ENCODE measurements at regions not wholly inside any gene's neighbourhood (a gene's known extent, or its start where the extent isn't known, plus 50 kb on each side); places are given as distances from the start of the nearest gene placed in this dataset.

- TF ChIP-seq ZBTB21 (CRISPR knock-in tag; IDR thresholded peaks at IDR 0.05) = no peak
- no peak for TF ChIP-seq TRAFD1 (CRISPR knock-in tag; IDR thresholded peaks at IDR 0.05; ENCODE audit: borderline replicate concordance)
- TF ChIP-seq RARG (CRISPR knock-in tag; IDR thresholded peaks at IDR 0.05; ENCODE audit: low read depth) = no peak
- TF ChIP-seq ZNF556 (CRISPR knock-in tag; IDR thresholded peaks at IDR 0.05; ENCODE audit: borderline replicate concordance) = no peak
- TF ChIP-seq MED1 (CRISPR knock-in tag; IDR thresholded peaks at IDR 0.05) = no peak
- TF ChIP-seq NFYC (CRISPR knock-in tag; IDR thresholded peaks at IDR 0.05) = no peak
- TF ChIP-seq ATM (IDR thresholded peaks at IDR 0.05; ENCODE audit: borderline replicate concordance) = no peak
Measured at GRCh38 chr4:12231098-12231497, 802.4 kb upstream of the HS3ST1 start (continued).

- no peak for ATAC-seq
- Histone ChIP-seq H3K4me1 (ENCODE audit: insufficient read depth, low read length) (no peaks in the 10 kb centered on the region), H2AFZ (ENCODE audit: low read length) (no peak overlapping the region), H3K36me3 (replicated peaks in 1 of 2; ENCODE audit: control insufficient read depth in 1 of 2, insufficient read depth in 2 of 2, low read length in 2 of 2) (no peaks in the 10 kb centered on the region), H3K4me2 (ENCODE audit: low read depth, low read length) (no peak overlapping the region), H3K27ac (ENCODE audit: extremely low read length, insufficient read depth, low read length) (no peak overlapping the region), H3K27me3 (ENCODE audit: control insufficient read depth in 1 of 2, insufficient read depth in 2 of 2, low read length in 2 of 2) (no peaks in the 10 kb centered on the region), H3K9me3 (ENCODE audit: low read length) (peaks cover 75% of the 10 kb centered on the region), H3K79me2 (ENCODE audit: insufficient read depth, low read length) (no peaks in the 10 kb centered on the region), H4K20me1 (ENCODE audit: insufficient read depth, low read length) (no peaks in the 10 kb centered on the region), H3K4me3 (replicated peaks in 1 of 3; ENCODE audit: insufficient read depth in 1 of 3, low read depth in 2 of 3, low read length in 3 of 3) (no peak overlapping the region), H3K9ac (ENCODE audit: insufficient read depth, low read depth, low read length) (no peak overlapping the region)
- intact Hi-C loops (cut with micrococcal nuclease; ENCODE audit: unreplicated experiment) = no loop called here
- no peak for FAIRE-seq
- 0% methylated on average over 2 of the region's 2 CpGs for WGBS (ENCODE audit: low lambda C conversion rate)
- TF ChIP-seq PHF5A (CRISPR knock-in tag; IDR thresholded peaks at IDR 0.05; ENCODE audit: low read depth, unreplicated experiment) (no peak), NFIC (IDR thresholded peaks at IDR 0.05; ENCODE audit: low read length) (no peak), ZNF343 (CRISPR knock-in tag; IDR thresholded peaks at IDR 0.05) (no peak), ZNF639 (CRISPR knock-in tag; conservative IDR thresholded peaks at IDR 0.05) (no peak)
- ChIA-PET CTCF (ENCODE audit: low intra/inter-chr PET ratio, low total read pairs) (no interaction called here), POLR2A (no interaction called here)
- BruUV-seq (replicated peaks) = no TSS peak
- in situ Hi-C loops (cut with HindIII; ENCODE audit: extremely low pct_ligation_motif_present, low pct_unique_long_range_greater_than_20kb) = no loop called here
- no peak for DNase-seq (ENCODE audit: low spot score)
Measured at GRCh38 chr4:12221031-12221430, 792.3 kb upstream of the HS3ST1 start.

Data from HepG2 (cell line).